EL (cell line): ENCODE measurements at regions not wholly inside any gene's neighbourhood (a gene's known extent, or its start where the extent isn't known, plus 50 kb on each side); places are given as distances from the start of the nearest gene placed in this dataset.

ENCODE experiments used
- DNase-seq: peaks from one replicate; pipeline ENCODE4 v3.0.0-alpha.2; 2016

- no peak for DNase-seq
These were observed 326.4 kb downstream of the MEI4 start for GRCh38 chr6:77979204-77979603.

GRCh38 chr6:77986380-77987034, 333.7 kb downstream of the MEI4 start:
- no peak for DNase-seq

GRCh38 chr6:77987035-77987384, 334.2 kb downstream of the MEI4 start:
- DNase-seq, result no peak

- DNase-seq, result no peak
These were observed 357.3 kb downstream of the MEI4 start for GRCh38 chr6:78010130-78010529.

GRCh38 chr6:78020586-78020985, 367.7 kb downstream of the MEI4 start:
- DNase-seq, result no peak

- no peak for DNase-seq
These were observed 372.7 kb downstream of the MEI4 start for GRCh38 chr6:78025502-78025901.

GRCh38 chr6:78031228-78031627, 378.4 kb downstream of the MEI4 start:
- DNase-seq, result no peak

- no peak for DNase-seq
These were observed 406.3 kb downstream of the MEI4 start for GRCh38 chr6:78059171-78059570.

GRCh38 chr6:78062993-78063392, 410.2 kb downstream of the MEI4 start:
- no peak for DNase-seq

GRCh38 chr6:78076371-78076770, 423.5 kb downstream of the MEI4 start:
- DNase-seq, result no peak

GRCh38 chr6:78089531-78089930, 436.7 kb downstream of the MEI4 start:
- no peak for DNase-seq

GRCh38 chr6:78093906-78094305, 441.1 kb downstream of the MEI4 start:
- no peak for DNase-seq

GRCh38 chr6:78101387-78101786, 448.5 kb downstream of the MEI4 start:
- no peak for DNase-seq

- no peak for DNase-seq
These were observed 457.8 kb downstream of the MEI4 start for GRCh38 chr6:78110641-78111040.

GRCh38 chr6:78117966-78118365, 465.1 kb downstream of the MEI4 start:
- DNase-seq, result no peak

- DNase-seq, result no peak
These were observed 478.7 kb downstream of the MEI4 start for GRCh38 chr6:78131521-78131920.

- DNase-seq, result no peak
These were observed 480.0 kb downstream of the MEI4 start for GRCh38 chr6:78132671-78133410.

GRCh38 chr6:78150425-78150824, 497.6 kb downstream of the MEI4 start:
- no peak for DNase-seq

GRCh38 chr6:78153976-78154375, 501.1 kb downstream of the MEI4 start:
- DNase-seq, result no peak

- no peak for DNase-seq
These were observed 504.8 kb downstream of the MEI4 start for GRCh38 chr6:78157606-78158005.

GRCh38 chr6:78188891-78189290, 536.1 kb downstream of the MEI4 start:
- no peak for DNase-seq

GRCh38 chr6:78192057-78192456, 539.2 kb downstream of the MEI4 start:
- DNase-seq, result no peak

- no peak for DNase-seq
These were observed 546.2 kb downstream of the MEI4 start for GRCh38 chr6:78199044-78199443.

GRCh38 chr6:78222226-78222625, 569.4 kb downstream of the MEI4 start:
- no peak for DNase-seq

GRCh38 chr6:78231002-78231401, 578.2 kb downstream of the MEI4 start:
- DNase-seq, result no peak
